ENCODE measurements at regions not wholly inside any gene's neighbourhood (a gene's known extent, or its start where the extent isn't known, plus 50 kb on each side); places are given as distances from the start of the nearest gene placed in this dataset.

DNA sequence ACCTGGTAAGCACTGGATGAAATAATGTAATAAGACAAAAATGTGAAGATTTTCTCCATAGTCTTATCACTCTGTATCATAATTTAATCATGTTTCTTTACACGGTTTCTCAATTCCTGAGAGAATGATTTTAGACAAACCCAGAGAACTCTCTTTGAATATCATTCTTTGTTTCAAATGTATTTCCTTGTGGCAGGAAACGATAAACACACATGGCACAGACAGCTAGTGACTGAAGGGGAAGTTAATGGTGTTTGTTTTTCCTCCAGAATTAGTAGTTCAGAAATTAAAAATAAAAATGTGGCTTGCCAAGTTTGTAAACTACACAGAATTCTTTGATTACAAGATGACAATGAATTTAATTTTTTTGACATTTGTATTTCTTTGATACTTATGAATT, 163.7 kb upstream of the PRPS1L1 start:
- Mint-ChIP-seq H3K4me1 (ENCODE audit: low read depth) (no peaks in the 10 kb centered on the region), H3K4me3 (no peak overlapping the region), H3K27ac (no peak overlapping the region), H3K27me3 (ENCODE audit: low read depth) (peaks cover 3% of the 10 kb centered on the region), H3K36me3 (ENCODE audit: low read depth) (no peaks in the 10 kb centered on the region), H3K9me3 (peaks cover 8% of the 10 kb centered on the region)
- CTCF ChIA-PET: no interaction called here
- no peak for DNase-seq
- intact Hi-C loops (cut with micrococcal nuclease): no loop called here

DNA sequence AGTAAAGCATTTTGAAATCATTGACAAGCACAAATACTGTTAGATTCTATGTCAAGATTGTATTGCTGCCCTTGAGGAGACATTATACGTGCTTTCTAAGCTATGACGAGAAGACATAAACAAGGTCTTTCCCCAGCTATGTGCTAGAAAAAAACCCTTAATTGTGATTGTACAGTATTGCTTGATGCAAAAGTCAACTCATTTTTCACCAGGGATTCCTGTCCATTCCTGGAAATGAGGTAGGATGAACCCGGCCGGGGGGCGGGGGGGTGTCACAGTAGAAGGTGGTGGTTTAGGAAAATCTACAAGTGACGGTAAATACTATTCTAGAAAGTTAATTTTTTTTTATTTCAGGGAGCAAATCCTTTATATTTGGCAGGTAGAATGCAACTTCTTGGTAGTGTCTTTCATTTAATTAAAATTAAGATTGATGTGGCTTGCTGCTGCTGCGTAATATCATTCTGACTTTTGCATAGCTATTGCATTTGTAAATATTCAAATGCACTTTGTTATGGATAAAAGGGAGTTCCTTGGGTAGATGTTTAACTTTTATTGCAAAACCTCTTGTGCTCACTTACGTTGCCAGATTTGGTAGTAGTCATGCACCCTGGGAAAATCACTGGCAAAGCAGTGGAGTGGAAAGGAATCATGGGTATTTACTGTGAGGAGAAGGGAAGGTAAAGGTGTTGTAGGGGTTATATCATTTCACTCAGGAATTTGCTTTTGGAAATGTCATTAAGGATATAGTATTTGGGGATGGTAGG, 164.4 kb upstream of the PRPS1L1 start:
- Mint-ChIP-seq H3K36me3 (ENCODE audit: low read depth) (no peaks in the 10 kb centered on the region), H3K27ac (no peak overlapping the region), H3K4me3 (no peak overlapping the region), H3K4me1 (ENCODE audit: low read depth) (no peaks in the 10 kb centered on the region), H3K27me3 (ENCODE audit: low read depth) (peaks cover 3% of the 10 kb centered on the region), H3K9me3 (peaks cover 8% of the 10 kb centered on the region)
- intact Hi-C loops (cut with micrococcal nuclease): no loop called here
- CTCF ChIA-PET: no interaction called here
- no peak for DNase-seq

DNA sequence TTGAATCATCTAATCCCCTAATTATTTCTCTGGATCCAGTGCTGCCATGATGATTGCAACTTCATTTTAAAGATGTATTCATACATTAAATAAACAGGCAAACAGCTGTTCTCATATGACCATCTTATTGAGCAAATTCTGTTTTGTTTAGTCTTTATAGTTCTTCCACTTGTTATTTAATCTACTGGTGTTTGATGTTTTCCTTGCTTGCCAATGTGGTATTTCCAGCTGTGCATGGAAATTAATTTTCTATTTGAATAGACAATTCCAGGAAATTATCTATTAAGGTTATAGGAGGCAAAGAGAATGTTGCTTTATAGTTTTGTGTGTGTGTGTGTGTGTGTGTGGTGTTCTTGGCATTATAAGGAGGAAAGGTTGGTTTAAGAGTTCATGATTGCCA, 167.0 kb upstream of the PRPS1L1 start:
- no peak for DNase-seq
- intact Hi-C loops (cut with micrococcal nuclease): no loop called here
- no peak overlapping the region for H3K27ac Mint-ChIP-seq
- H3K4me1 Mint-ChIP-seq (ENCODE audit: low read depth): no peaks in the 10 kb centered on the region
- H3K36me3 Mint-ChIP-seq (ENCODE audit: low read depth): no peaks in the 10 kb centered on the region
- peaks cover 6% of the 10 kb centered on the region for H3K27me3 Mint-ChIP-seq (ENCODE audit: low read depth)
- H3K4me3 Mint-ChIP-seq: no peak overlapping the region
- CTCF ChIA-PET: no interaction called here
- H3K9me3 Mint-ChIP-seq: no peaks in the 10 kb centered on the region

DNA sequence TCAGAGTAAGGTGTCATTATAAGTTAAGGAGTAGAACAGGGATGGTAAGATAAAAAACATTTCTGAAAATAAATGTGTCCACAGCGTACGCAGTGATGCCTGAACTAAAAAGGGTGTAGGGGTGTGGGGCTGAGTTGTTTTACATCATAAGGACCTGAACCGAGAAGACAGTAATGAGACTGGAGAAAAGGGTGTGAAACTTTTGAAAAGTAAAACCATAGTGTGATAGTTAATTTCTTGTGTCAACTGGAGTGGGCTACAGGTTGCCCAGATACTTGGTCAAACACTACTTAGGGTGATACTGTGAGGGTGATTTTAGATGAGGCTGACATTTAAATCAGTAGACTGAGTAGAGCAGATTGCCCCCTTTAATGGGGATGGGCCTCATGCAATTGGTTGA, 169.0 kb upstream of the PRPS1L1 start:
- intact Hi-C loops (cut with micrococcal nuclease): no loop called here
- Mint-ChIP-seq H3K4me1 (ENCODE audit: low read depth) (no peaks in the 10 kb centered on the region), H3K27me3 (ENCODE audit: low read depth) (peaks cover 6% of the 10 kb centered on the region), H3K9me3 (no peaks in the 10 kb centered on the region), H3K27ac (no peak overlapping the region), H3K36me3 (ENCODE audit: low read depth) (no peaks in the 10 kb centered on the region), H3K4me3 (no peak overlapping the region)
- CTCF ChIA-PET: no interaction called here
- no peak for DNase-seq

DNA sequence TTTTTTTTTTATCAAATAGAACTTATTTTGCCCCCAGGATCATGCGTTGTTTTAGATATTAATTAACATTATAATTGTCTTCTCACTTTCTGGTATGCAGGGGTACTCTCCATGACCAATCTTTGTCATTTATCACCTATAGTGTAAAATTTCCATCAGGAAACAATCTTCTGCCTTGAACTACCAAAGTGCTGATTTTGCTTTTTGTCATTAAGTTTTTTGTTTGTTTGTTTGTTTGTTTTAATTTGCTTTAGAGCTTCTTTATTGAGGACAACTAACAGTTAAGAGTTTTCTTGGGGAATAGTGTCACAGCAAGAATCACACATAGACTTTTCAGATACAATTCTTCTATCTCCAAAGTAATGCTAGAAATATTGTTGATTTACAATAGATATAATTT, 171.2 kb upstream of the PRPS1L1 start:
- CTCF ChIA-PET: no interaction called here
- DNase-seq: no peak
- intact Hi-C loops (cut with micrococcal nuclease): no loop called here
- Mint-ChIP-seq H3K27me3 (ENCODE audit: low read depth) (peaks cover 6% of the 10 kb centered on the region), H3K9me3 (no peaks in the 10 kb centered on the region), H3K4me1 (ENCODE audit: low read depth) (peaks cover 7% of the 10 kb centered on the region), H3K27ac (no peak overlapping the region), H3K4me3 (no peak overlapping the region), H3K36me3 (ENCODE audit: low read depth) (no peaks in the 10 kb centered on the region)

DNA sequence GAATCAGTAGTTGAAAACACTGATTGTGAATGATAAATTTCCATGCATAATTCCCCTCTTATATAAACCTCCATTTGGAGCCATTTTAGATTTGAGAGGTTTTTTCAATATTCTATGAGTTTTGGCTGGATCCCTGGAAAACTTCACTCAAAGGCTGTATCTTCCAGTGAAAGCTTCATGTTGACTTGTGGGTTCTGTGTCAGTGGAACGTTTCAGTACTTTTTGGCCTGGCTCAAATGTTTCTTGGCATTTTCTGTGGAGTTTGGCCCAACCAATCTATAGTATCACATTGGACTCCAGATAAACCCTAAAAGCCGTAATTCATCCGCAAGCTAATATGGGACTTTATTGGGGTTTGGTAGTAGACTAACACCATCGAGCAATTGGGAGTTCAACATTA, 172.6 kb upstream of the PRPS1L1 start:
- Mint-ChIP-seq H3K27me3 (ENCODE audit: low read depth) (peaks cover 6% of the 10 kb centered on the region), H3K27ac (no peak overlapping the region), H3K4me1 (ENCODE audit: low read depth) (peaks cover 7% of the 10 kb centered on the region), H3K4me3 (no peak overlapping the region), H3K36me3 (ENCODE audit: low read depth) (no peaks in the 10 kb centered on the region), H3K9me3 (no peaks in the 10 kb centered on the region)
- intact Hi-C loops (cut with micrococcal nuclease): no loop called here
- CTCF ChIA-PET: no interaction called here
- no peak for DNase-seq

DNA sequence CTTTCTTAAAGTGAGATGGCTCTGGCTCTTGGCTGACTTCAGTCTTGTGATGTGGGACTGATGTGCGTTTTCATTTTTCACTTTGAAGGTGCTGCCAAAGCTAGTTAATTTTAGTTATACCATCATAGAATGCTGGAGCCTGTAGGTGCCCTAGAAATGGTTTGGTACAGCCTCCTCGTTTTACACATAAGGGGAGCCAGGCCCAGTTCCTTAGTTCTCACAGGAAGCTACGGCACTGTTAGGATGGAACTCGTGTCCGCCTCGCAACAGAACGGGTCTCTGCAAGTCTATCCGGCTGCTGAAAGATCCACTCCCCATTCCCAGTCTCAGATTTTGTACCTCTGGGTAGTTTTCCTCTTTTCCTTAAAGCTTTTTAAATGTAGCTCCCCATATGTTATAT, 173.2 kb upstream of the PRPS1L1 start:
- intact Hi-C loops (cut with micrococcal nuclease): no loop called here
- H3K36me3 Mint-ChIP-seq (ENCODE audit: low read depth): no peaks in the 10 kb centered on the region
- peaks cover 6% of the 10 kb centered on the region for H3K27me3 Mint-ChIP-seq (ENCODE audit: low read depth)
- DNase-seq: no peak
- H3K9me3 Mint-ChIP-seq: no peaks in the 10 kb centered on the region
- H3K4me1 Mint-ChIP-seq (ENCODE audit: low read depth): peaks cover 7% of the 10 kb centered on the region
- H3K4me3 Mint-ChIP-seq: no peak overlapping the region
- CTCF ChIA-PET: interaction anchor here (2.4 kb wide), 1 partner anchor 431 kb away, joined by 7 read pairs; no protein-coding TSS in a partner anchor
- H3K27ac Mint-ChIP-seq: no peak overlapping the region

DNA sequence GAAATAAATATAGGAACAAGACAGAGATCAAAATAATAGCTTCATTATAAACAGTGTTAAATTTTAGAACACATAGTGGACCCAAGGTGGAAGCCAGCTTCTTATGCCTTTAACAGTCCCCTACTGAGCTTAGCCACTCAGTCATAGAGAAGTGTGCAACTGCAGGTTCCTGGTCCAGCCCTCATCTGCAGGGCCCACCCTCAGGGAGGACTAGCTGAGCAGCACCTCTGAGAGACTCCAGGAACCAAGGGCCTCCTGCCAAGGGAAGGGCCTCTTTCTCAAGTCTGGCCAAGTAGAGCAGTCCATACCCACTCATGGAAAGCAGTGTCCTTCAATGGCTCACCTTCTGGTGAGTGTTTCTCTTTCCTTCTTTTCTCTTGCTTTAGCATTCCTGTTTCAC, 173.7 kb upstream of the PRPS1L1 start:
- peaks cover 7% of the 10 kb centered on the region for H3K4me1 Mint-ChIP-seq (ENCODE audit: low read depth)
- CTCF ChIA-PET: interaction anchor here (2.4 kb wide), 1 partner anchor 431 kb away, joined by 7 read pairs; no protein-coding TSS in a partner anchor
- no peak overlapping the region for H3K4me3 Mint-ChIP-seq
- no peak overlapping the region for H3K27ac Mint-ChIP-seq
- no peaks in the 10 kb centered on the region for H3K9me3 Mint-ChIP-seq
- intact Hi-C loops (cut with micrococcal nuclease): no loop called here
- peaks cover 4% of the 10 kb centered on the region for H3K27me3 Mint-ChIP-seq (ENCODE audit: low read depth)
- H3K36me3 Mint-ChIP-seq (ENCODE audit: low read depth): no peaks in the 10 kb centered on the region
- no peak for DNase-seq

DNA sequence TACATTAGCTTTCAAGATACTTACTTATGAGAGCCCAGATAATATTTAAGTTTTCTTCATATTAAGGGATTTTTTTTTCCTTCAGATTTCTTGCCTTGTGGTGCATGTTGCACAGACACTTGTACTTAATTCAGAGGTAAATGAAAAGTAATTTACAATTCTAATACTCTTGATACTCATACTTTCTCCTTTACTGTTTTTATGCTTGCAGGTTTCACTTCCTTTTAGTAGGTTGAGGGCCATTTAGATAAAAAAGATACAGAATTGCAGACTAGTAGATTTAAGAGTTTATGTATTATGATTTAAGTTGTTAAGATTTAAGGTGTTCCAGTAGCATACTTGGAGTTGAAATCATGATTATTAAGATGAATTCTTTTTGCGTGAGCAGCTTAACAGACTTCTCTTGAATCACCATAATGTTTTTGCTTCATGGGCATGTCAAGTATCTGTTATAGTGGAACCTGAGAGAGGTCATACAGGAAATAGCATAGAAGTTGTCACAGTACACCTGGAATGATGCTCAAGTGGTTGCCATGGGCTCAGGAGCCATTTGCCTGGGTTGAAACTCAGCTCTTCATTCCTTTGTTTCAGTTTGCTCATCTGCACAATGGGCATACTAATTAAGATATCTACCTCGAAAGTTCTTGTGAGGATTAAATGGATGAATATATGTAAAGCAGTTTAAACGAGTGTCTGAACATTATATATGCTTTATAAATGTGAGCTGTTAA, 174.8 kb upstream of the PRPS1L1 start:
- Mint-ChIP-seq H3K36me3 (ENCODE audit: low read depth) (no peaks in the 10 kb centered on the region), H3K4me3 (no peak overlapping the region), H3K4me1 (ENCODE audit: low read depth) (peaks cover 7% of the 10 kb centered on the region), H3K27me3 (ENCODE audit: low read depth) (no peaks in the 10 kb centered on the region), H3K27ac (no peak overlapping the region), H3K9me3 (no peaks in the 10 kb centered on the region)
- intact Hi-C loops (cut with micrococcal nuclease): no loop called here
- no peak for DNase-seq
- CTCF ChIA-PET: interaction anchor here (2.4 kb wide), 1 partner anchor 432 kb away, joined by 7 read pairs; no protein-coding TSS in a partner anchor

DNA sequence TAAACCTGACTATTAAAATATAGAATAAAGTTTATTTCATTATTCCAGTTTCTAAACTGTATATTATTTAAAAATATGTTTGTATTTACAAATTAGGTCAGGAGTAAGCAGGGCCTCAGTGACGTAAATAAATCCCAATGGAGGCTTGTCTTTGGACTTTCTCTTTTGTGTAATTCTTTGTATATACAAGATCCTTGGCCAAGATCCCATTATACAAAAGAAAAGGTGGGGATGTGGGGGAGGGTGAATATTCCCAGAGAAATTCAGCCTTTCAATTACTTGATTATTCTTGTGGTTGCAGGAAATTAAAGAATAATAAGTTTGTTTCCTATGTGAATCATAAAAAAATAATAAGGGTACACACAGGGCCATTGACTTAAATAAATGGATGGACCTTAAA, 178.7 kb upstream of the PRPS1L1 start:
- Mint-ChIP-seq H3K9me3 (no peaks in the 10 kb centered on the region), H3K27me3 (ENCODE audit: low read depth) (no peaks in the 10 kb centered on the region), H3K4me1 (ENCODE audit: low read depth) (peaks cover 7% of the 10 kb centered on the region), H3K27ac (no peak overlapping the region), H3K36me3 (ENCODE audit: low read depth) (no peaks in the 10 kb centered on the region), H3K4me3 (no peak overlapping the region)
- CTCF ChIA-PET: no interaction called here
- intact Hi-C loops (cut with micrococcal nuclease): no loop called here
- DNase-seq: no peak

DNA sequence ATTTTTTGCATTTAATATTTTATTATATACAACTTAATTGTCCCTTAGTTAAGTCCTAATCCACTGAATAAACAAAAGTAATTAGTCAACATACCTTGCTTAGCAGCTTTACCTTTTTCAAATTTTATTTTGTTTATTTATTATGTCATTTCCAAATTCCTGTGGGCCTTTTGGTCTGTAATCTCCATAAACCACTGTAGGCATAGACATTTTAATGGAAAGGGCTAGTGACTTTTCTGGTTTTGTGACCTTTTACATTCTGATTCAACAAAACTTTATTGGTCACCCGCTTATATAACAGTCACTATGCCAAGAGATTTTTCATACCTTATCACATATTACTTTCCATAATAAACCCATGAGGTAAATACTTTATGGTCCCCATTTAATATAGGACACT, 181.3 kb upstream of the PRPS1L1 start:
- intact Hi-C loops (cut with micrococcal nuclease): no loop called here

DNA sequence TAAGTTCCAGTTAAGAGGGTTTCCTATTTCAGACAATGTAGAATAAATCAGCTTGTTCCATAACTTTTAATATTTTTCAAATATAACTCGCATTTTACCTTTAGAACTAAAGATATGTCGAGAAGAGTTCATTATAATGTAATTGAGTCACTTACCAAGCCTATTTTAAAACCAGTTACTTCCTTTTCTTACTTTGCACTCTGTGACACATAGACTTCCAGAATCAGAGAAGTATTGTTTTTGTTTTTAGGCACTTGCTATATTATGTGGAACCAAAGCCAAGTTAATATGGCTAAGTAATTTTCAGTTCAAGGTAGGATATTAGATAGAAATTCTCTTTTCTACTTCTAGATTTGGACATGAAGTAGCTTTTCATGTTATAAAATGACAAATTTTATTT, 182.7 kb upstream of the PRPS1L1 start:
- CTCF ChIA-PET: no interaction called here

More for the DNA sequence above, 181.3 kb upstream of the PRPS1L1 start:
- Mint-ChIP-seq H3K36me3 (ENCODE audit: low read depth) (no peaks in the 10 kb centered on the region), H3K4me3 (no peak overlapping the region), H3K4me1 (ENCODE audit: low read depth) (no peaks in the 10 kb centered on the region), H3K27ac (no peak overlapping the region), H3K27me3 (ENCODE audit: low read depth) (no peaks in the 10 kb centered on the region), H3K9me3 (no peaks in the 10 kb centered on the region)
- CTCF ChIA-PET: no interaction called here
- DNase-seq: no peak

DNA sequence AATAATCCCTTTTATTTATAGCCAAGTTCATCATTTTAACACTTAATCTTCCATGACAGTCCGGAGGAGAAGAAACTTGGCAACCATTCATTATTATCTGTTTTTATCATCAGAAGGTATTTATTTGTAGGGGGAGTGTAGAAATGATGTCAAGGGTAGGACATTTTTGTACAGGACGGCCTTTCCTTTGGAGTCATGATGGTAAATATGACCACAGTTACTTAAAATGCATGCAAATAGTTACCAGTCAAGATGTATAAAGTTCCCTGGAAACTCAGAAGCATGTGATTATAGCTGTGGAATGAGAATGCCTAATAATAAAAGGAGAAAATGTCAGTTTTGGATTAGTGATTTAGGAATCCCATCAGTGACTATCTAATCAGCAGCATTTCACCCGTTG, 183.1 kb upstream of the PRPS1L1 start:
- Mint-ChIP-seq H3K4me3 (no peak overlapping the region), H3K27ac (no peak overlapping the region), H3K9me3 (no peaks in the 10 kb centered on the region), H3K4me1 (ENCODE audit: low read depth) (no peaks in the 10 kb centered on the region), H3K27me3 (ENCODE audit: low read depth) (no peaks in the 10 kb centered on the region), H3K36me3 (ENCODE audit: low read depth) (no peaks in the 10 kb centered on the region)
- no peak for DNase-seq
- intact Hi-C loops (cut with micrococcal nuclease): no loop called here
- CTCF ChIA-PET: no interaction called here

More for the DNA sequence above, 182.7 kb upstream of the PRPS1L1 start:
- Mint-ChIP-seq H3K4me1 (ENCODE audit: low read depth) (no peaks in the 10 kb centered on the region), H3K36me3 (ENCODE audit: low read depth) (no peaks in the 10 kb centered on the region), H3K4me3 (no peak overlapping the region), H3K9me3 (no peaks in the 10 kb centered on the region), H3K27me3 (ENCODE audit: low read depth) (no peaks in the 10 kb centered on the region), H3K27ac (no peak overlapping the region)
- intact Hi-C loops (cut with micrococcal nuclease): no loop called here
- DNase-seq: no peak

Data from activated naive CD4-positive, alpha-beta T cell treated with anti-CD3 and anti-CD28 coated beads for 36 hours (primary cell).